EH (cell line): ENCODE measurements at regions not wholly inside any gene's neighbourhood (a gene's known extent, or its start where the extent isn't known, plus 50 kb on each side); places are given as distances from the start of the nearest gene placed in this dataset.
A peak's percentile ranks its signal among the peaks of the same experiment; 100 is the strongest.

Experiments used
- DNase-seq: peaks from one replicate; pipeline ENCODE4 v3.0.0-alpha.2; 2015; ENCODE audit warnings: low read depth

DNA sequence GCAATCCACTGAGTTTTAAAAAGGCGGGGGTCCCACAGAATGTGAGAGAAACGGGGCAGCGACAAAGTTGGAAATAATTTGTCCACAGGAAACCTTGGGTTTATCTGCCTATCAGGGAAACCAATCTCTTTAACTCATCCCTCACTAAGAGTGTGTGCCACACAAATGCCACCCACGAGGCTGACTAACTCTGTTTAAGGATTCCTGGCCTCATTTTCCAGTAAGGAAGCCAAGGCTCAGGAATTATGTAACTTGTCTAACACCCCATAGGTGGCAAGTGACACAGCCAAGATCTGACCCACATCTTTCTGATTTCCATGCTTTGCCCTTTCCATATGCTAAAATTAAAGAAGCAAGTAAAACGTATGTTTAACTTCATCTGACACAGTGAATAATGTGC, 263.2 kb downstream of the CNTN3 start:
- no peak for DNase-seq

DNA sequence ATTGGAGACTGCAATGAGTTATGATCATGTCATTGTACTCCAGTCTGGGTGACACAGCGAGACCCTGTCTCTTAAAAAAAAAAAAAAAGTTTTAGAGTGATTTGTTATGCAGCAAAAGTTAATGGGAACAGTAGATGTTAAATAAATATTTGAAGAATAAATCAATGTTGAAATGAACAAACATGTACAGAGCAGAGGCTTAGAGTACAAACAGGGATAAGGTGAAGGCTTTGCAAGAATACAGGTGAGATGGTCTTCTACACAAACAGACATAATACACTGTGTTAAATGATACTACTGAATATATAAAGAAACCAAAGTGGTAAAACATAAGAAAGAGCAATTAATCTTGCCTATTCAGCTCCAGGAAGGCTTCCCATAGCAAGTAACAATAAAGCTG, 265.4 kb downstream of the CNTN3 start:
- no peak for DNase-seq

DNA sequence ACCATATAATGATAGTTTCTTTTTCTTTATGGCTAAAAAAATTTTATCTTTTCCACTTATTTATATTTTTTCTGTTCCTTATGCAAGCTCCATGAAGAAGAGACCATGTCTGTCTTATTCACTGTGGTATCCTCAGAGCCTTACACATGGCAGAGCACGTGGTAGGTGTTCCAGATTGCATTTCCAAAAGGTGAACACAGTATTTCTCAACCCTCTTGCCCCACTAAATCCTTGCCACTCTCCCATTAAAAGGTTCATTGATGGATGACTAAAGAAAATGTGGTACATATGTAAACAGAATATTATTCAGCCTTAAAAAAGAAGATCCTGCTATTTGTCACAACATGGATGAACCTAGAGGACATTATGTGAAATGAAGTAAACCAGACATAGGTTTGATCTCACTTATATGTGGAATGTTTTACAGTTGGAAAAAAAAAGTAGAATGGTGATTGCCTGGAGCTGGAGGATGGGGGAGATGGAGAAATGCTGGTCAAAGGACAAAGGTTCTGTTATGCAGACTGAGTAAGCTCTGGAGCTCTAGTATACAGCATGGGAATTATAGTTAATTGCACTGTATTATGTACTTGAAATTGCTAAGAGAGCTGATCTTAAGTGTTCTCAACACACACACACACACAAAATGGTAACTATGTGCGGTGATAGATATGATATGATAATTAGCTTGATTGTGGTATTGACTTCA, 266.7 kb downstream of the CNTN3 start:
- no peak for DNase-seq

DNA sequence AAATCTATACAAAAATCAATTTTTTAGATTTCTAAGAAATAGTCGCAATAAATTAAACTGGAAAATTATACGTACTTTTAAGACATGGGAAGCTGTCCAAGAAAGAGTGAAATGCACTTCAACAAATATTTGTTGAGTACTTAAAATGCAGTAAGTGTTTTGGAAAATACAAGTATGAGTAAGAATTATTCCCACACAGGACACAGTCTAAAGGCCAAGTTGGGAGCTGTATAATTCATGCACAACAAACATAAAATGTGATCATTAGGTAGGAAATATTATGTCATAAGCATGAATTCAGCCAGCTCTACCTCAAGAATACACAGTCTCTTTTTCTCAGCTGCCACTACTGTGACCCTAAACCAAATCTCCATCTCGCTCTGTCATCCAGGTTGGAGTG, 267.6 kb downstream of the CNTN3 start:
- no peak for DNase-seq

DNA sequence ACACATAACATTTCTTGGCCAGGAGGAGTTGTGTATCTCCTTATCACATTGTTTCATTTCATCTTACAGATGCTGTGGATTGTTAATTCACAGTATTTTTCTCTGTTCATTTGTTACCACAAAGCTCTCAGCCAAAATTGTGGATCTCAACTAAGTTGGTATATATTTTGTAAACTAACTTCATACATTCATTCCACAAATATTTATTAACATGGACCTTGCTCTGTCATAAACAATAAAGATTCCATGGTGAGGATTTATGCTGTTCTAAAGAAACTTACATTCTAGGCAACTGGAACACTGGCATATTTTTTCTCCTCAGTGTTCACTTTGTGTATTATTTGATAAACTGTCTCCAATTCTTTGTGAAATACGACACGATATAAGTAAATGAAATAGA, 268.8 kb downstream of the CNTN3 start:
- DNase-seq: no peak

DNA sequence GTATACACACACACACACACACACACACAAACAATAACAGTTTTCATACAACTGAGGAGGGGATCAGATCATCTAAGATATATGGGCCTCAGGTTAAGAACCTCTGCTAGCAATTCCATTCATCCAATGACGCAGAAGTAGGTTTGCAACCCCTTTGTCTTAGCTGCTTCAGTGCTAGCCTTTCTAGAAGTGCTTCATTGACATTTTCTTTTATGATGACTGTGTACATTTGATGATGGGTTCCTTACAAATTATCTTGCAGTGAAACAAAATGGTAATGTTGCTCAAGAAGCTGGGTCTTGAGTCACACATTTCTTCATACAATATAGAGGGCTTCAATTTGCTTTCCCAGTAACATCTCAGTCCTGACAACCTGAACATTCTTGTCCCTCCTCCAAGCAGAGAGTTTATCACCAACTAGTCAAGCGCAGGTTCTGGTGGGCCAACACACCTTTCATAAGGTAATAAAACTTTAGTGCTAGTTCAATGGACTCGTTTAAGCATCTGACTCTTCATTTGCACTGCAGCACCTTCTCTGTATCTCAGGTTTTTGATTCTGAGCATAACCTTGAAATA, 269.5 kb downstream of the CNTN3 start:
- no peak for DNase-seq

DNA sequence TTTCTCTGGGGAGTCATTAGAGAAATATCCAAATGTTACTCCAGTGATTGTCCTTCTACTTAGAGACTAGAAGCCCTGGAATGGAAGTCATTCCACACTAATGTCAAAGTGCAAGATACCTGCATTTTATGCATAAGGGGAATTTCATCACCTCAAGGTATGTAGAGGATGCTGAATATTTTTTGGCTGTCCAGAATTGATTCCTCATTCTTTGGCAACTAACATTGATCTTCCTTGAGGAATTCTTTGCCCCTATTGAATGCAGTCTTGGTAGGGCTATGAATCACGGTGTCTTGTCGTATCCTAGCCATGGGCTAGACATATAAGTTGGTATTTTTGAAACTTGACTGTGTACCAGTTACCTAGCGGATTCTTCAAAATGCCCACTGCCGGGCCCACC, 271.1 kb downstream of the CNTN3 start:
- DNase-seq: no peak

DNA sequence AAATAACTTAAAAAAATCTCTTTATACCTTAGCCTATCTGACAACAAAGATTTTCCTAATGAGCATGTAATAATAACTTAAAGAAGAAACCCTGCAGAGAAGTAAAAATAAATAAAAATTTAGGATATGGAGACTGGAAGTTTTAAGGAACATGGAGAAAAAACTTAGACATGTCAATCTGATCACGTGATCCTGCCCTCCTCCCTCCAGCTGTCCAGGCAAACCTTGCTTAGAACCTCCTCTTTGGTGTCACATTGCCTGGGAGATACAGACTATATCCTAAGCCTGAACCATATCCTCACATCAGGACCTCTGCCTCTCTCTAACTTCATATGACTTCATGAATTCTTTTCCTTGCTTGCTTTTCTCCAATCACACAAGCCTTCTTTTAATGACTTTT, 275.5 kb downstream of the CNTN3 start:
- DNase-seq: no peak

DNA sequence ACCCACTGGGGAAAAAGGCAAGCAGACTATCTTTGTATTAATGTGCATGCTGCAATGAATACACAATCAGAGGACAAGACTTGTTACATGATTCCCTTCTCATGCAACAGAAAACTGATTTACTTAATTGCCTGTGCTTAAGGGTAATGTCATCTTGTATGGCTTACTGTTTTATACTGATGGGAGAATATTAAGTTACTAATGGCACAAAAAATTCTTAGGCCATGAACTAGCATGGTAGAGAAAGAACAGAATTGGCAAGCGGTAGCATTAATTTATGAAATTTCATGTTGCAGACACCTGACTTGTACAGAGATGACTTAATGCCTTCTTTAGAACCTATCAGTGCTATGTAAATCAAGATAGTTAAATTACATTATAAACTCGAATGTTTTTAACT, 282.3 kb downstream of the CNTN3 start:
- no peak for DNase-seq

DNA sequence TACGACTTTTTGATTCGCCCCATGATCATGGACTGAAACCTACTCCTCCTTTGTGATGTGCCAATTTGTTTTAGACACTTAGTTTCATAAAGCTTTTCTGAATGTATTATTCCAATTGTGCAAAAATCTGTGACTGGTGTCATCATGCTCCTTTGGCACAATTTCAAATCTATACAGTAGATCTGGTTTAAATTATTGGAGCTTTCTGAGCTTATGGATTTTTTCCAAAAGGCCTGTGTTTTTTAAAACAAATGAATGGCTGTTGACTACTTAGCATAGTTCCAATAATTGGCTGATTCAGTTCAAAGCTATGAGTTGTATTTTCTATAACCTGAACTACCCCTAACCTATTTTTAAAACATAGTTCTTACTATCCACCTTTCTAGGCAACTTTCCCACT, 282.7 kb downstream of the CNTN3 start:
- no peak for DNase-seq

DNA sequence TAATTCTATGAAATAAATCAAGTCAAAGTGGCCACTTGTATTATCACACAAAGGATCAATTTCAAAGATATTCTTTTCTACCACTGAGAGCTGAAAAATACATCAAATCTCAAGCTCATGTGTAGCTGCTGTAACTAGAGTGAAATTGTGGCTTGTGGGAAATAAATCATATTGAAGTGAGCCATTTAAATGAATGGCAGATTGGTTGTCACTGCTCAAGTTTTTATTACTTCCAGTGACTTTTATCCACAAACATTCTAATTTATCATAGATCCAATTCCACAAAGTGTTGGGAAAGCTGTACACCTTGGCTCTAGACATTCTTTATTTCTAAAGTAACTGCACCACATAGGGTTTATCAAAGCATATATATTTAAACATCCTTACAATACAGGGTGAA, 285.4 kb downstream of the CNTN3 start:
- no peak for DNase-seq

DNA sequence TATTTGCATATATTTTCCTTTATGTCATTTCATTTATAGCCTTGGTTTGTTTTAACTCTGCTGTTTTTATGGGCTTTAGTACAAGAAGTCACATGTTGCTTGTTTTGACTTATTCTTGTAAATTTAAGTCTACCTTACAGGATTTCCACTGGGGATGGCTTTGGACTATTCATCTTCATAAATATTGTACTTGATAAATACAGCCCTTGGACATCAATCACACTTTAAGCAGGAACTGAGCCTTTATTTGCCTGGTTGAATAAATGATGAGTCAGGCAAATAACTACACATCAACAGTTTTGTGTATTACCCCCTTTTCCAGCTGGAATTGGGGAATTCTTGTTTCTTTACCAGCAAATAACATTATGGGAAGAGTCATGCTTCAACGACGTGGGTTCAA, 286.0 kb downstream of the CNTN3 start:
- no peak for DNase-seq

DNA sequence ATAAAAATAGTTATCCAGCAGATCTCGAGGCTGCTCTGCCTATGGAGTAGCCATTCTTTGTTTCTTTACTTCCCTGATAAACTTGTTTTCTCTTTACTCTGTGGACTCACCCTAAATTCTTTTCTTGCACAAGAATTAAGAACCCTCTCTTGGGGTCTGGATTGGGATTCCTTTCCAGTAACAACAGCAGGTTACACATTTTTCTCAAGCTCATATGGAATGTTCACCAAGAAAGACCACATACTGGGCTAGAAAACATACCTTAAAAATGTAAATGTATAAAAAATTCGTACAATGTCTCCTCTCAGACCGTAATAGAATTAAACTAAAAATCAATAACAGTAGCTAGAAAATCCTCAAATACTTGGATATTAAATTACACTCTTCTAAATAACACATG, 299.2 kb downstream of the CNTN3 start:
- no peak for DNase-seq

DNA sequence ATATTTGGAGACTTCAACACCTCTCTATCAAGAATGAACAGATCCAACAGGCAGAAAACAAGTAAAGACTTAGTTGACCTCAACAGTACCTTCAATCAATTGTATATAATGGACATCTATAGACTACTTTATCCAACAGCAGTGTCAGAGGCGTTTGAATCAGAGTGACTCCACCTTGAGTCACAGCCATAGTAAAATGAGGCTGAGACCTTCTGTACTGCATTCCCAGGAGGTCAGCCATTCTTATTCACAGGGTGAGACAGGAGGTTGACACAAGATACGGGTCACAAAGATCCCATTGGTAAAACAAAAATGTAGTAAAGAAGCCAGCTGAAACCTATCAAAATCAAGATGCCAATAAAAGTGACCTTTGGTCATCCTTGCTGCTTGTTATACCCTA, 299.8 kb downstream of the CNTN3 start:
- no peak for DNase-seq

DNA sequence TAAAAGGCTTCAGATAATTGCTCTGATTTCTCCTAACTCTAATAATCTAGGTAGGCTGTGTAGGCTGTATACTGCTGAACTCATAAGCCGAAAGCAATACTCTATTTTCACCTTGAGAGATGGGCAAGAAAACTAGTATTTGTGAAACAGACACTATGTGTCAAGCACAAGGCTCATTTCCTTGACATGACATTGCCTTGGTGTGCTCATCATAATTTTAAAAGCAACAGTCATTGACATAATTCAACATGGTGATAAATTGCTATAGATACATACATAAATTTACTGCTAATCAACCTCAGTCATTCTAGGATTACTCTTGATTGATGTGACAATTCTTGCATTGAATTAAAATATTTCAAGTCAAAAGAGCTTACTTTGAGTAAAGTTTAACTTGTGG, 304.7 kb downstream of the CNTN3 start:
- DNase-seq: no peak

DNA sequence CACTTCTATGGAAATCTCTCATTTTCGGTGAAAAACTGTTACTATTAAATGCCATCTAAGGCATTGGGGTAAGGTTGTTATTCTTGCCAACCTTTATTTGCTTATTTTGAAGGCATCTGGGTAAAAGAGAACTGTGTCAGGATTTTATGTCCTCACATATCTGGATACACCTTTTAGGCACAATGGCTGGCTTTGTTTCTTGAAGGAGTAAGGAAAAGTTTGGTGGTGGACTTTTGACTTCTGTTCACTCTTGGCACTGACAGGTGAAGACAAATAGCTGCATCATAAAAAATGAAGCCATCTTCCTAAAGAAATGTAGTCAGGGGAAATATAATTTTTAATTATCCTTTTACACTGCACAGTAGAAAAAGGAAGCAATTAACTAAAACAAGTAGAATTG, 310.0 kb downstream of the CNTN3 start:
- DNase-seq: no peak

DNA sequence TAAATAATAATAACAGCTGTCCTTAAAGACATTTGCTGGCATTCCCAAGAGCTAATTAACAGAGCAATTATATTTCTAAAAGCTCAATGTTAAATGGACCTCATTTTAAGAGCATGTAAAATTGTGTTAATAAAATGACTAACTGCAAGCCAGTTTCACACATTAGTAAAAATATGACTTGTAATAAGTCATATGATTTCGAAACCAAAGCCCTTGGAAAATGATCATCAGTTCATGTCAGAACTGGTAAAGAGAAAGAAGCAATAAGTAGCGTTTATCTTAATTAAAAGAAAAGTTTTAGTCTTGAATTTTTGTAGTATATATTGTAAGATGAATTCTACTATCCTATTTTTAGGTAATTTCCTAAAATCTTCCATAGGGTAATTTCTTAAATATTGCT, 310.7 kb downstream of the CNTN3 start:
- DNase-seq: no peak

DNA sequence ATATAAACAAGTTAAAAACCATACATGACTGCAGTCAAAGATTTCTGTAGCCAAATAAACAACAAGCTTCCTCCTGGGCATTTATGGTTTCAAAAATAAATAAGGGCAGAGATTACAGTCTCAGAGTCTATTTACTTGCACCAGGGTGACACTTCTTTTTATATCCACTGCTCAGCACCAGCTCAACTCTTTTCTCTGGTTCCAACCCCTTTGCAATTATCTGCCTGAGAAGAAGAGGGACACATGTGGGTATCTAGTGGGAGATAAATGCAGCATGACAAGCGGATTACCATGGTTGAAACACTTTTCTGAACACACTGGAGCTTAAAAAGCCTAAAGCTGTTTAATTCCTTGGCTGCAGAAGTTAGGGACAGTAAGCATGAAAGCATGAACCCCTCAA, 311.5 kb downstream of the CNTN3 start:
- no peak for DNase-seq

DNA sequence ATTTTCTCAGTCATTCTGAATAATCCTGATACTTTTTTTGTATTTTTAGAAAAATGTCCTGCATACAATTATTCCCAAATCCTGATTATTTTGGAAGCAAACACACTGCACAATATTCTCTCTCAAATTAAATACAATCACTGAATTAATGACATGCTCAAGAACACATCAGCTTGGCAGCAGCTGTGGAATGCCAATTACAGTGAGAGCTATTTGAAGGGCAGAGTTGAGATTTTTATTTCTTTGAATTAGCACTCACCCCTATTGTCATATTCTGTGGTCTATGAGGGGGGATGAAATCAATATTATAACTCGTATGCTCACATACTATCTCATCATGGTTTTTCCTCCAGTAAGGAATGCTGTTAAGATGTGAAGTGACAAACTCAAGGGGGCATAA, 312.2 kb downstream of the CNTN3 start:
- DNase-seq: no peak

DNA sequence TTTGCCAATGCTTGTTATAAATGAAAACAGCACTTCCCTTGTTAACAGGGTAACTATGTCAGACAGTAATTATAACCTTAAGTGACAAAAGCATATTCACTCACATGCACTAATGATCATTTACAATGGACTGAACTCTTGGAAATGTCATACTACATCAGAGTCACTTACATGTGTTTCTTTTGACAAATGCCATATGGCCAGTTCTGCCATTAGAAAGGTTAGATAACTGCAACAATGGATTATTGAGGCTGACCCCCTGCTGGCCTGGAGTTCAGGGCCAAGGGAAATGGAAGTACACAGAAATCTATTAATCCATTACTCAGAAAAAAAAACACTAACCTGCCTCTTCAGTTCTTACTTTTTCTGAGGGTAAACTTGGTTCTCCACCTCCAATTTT, 313.4 kb downstream of the CNTN3 start:
- DNase-seq: no peak

DNA sequence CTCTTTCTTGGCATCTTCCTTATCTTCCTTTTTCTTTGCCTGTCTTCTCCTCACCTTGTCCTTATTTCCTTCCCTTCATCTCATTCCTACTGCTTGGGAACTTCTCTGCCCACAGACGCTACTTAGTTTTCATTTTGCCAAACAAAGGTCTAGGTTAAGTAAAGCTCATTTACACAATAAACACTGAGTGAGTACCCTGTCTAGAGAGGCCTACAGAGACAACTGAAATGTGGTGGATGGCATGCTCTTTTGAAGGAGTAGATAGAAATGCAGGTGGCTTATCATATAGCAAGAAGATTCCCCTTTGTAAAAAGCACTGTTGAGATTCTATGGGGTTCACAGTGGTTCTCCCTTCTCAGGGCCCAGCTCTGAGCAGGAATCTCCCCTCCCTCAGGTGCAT, 319.0 kb downstream of the CNTN3 start:
- DNase-seq: no peak

DNA sequence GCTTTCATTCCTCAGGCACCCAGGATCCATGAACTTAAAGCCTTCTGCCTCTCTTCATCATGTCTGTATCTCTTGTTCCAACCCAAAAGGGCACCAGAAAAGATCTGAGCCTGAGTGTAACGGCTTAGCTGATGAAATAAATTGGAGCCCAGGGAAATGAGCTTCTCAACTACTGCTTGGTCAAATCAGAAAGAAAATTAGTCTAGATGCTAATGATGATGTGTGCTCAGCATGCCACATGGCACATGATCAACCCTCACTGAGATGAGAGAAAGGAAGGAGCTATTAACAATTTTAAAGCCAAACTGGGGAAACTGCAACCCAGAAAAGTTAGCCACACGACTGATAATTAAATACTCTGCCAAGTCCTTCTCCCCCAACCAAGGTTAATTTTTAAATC, 325.7 kb downstream of the CNTN3 start:
- DNase-seq: no peak

DNA sequence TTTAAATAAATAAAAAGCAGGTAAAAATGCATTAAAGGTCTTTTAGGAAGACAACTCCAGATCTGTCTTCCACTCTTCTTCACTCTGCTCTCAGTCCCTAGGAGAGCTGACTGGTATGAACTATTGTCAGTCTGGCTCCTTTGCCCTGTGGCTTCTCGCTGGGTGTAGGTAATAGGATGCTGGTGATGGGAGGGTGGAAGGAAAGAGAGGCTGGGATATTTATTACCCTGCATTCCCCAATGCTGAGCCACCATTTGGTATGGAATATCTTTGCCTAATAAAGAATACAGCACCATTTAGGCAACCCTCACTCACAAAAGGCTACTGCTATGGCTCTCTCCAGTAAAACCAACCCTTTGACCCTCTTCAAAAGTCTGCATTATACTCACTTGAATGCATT, 326.9 kb downstream of the CNTN3 start:
- DNase-seq: peak; percentile 20

DNA sequence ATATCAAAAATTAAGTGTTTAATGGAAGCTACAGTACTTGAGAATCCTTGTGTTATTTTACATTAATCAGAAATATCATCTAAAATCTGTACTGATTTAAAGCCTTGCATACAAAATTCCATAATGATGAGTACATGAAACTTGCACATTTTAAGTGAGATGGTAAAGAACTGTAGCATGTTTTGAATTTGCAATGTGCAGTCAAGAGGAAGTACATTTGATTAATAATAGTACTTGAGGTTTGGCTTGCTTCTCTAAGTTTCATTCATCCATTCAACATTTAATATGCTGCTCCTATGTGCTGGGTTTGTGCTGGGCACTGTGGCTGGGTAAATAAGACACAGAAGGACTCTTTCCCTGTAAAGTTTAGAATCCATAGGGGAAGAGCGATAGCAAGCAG, 332.3 kb downstream of the CNTN3 start:
- no peak for DNase-seq

DNA sequence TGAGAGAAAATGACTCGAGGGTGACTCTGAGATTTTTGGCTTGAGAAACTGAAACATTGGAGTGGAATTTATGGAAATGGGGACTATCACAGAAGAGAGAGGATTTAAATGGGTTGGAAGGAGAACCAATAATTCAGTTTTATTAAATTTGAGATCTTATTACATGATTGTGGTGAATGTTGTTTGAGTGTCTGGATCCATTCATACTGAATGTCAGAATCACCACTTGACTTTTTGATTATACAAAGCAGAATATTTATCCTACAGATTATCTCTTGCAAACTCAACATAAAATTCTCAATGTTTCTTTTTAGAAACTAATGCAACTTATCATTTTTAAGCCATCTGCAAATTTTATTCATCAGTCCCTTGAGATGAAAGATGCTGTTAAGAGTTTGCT, 332.8 kb downstream of the CNTN3 start:
- no peak for DNase-seq
